ENCODE measurements at regions not wholly inside any gene's neighbourhood (a gene's known extent, or its start where the extent isn't known, plus 50 kb on each side); places are given as distances from the start of the nearest gene placed in this dataset.

DNA sequence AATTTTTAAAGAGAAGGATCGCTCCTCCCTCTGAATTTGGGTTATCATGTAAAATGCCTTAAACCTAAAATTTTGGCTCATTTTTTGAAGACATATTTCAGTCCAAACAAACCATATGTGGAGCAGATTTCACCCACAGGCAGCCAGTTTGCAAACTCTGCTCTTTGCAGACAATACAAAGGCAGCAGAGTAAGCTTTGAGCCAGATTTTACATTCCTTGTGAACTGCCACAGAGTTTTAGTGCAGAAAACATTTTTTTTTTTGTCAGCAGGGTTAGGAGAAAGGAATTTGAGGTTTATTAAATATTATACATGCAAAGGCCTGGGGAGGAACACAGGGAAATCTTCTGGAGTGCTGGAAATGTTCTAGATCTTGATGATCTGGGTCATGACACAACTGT is 171.9 kb upstream of the FN1 start (continued):
- TF ChIP-seq MYBL2 (IDR thresholded peaks at IDR 0.05; ENCODE audit: low read depth) (no peak), MYBL2 (CRISPR knock-in tag; IDR thresholded peaks at IDR 0.05; ENCODE audit: borderline replicate concordance) (no peak)

DNA sequence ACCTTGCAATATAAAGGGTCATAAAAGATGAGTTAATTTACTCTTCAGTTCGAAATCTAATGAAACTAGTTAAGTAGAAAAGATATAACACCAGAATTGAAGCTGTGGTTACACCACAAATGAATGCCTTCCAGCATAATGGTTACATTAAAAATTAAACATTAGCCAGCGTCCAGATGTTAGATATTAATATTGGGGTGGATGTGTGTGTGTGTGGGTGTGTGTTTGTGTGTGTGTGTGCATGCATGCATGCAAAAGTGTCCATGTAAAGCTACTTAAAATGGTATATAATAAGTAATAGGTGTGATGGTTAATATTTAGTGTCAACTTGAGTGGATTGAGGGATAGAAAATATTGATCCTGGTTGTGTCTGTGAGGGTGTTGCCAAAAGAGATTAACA is 170.4 kb upstream of the FN1 start:
- no peak overlapping the region for H3K4me3 ChIP-seq
- no peak overlapping the region for H3K4me2 ChIP-seq (ENCODE audit: insufficient read depth, low read length)
- BruUV-seq (replicated peaks), result no TSS peak
- no peaks in the 10 kb centered on the region for H3K36me3 ChIP-seq (ENCODE audit: control insufficient read depth, insufficient read depth, low read length)
- no peaks in the 10 kb centered on the region for H3K79me2 ChIP-seq (ENCODE audit: control insufficient read depth, insufficient read depth, low read length)
- H3K9ac ChIP-seq (ENCODE audit: insufficient read depth in 1 of 2, low read depth in 2 of 2, low read length in 2 of 2), result no peak overlapping the region
- FAIRE-seq (peak; percentile 15), ATAC-seq (no peak), DNase-seq (ENCODE audit: extremely low read depth in 1 of 4, low spot score in 3 of 4) (no peak)
- CTCF ChIA-PET (ENCODE audit: low intra/inter-chr PET ratio), result no interaction called here
- H3K9me1 ChIP-seq (ENCODE audit: control insufficient read depth, insufficient read depth, low read length), result no peaks in the 10 kb centered on the region
- no peak overlapping the region for H2AFZ ChIP-seq (ENCODE audit: low read depth, low read length)
- in situ Hi-C loops (cut with MboI) (no loop called here), intact Hi-C loops (cut with micrococcal nuclease) (no loop called here)
- peaks cover 0 to 4% of the 10 kb centered on the region in 2 experiments; a peak in 1 of 5 replicates for H3K4me1 ChIP-seq (replicated peaks in 1 of 2; ENCODE audit: control insufficient read depth in 2 of 2, insufficient read depth in 2 of 2, low read length in 2 of 2)
- H3K9me3 ChIP-seq (replicated peaks; ENCODE audit: control insufficient read depth, insufficient read depth, low read depth, low read length), result no peaks in the 10 kb centered on the region
- H3K27ac ChIP-seq (ENCODE audit: extremely low read depth, low read depth, low read length), result no peak overlapping the region
- POLR2A ChIA-PET, result no interaction called here
- no peaks in the 10 kb centered on the region for H3K27me3 ChIP-seq (ENCODE audit: control insufficient read depth in 2 of 2, insufficient read depth in 2 of 2, low read length in 2 of 2)
- H4K20me1 ChIP-seq (replicated peaks; ENCODE audit: control insufficient read depth, insufficient read depth, low read length), result no peaks in the 10 kb centered on the region
- WGBS (ENCODE audit: insufficient coverage, low coverage, missing lambda C conversion rate), result 57% methylated on average over 2 of the region's 2 CpGs
- TF ChIP-seq MLX (CRISPR knock-in tag; conservative IDR thresholded peaks at IDR 0.05) (no peak), BHLHE40 (IDR thresholded peaks at IDR 0.05; ENCODE audit: low read length) (no peak), ELF4 (CRISPR knock-in tag; IDR thresholded peaks at IDR 0.05) (no peak), TFE3 (CRISPR knock-in tag; IDR thresholded peaks at IDR 0.05) (no peak), SIRT6 (IDR thresholded peaks at IDR 0.05; ENCODE audit: low read depth, low read length) (no peak)
- TF ChIP-seq, protein P1, sequence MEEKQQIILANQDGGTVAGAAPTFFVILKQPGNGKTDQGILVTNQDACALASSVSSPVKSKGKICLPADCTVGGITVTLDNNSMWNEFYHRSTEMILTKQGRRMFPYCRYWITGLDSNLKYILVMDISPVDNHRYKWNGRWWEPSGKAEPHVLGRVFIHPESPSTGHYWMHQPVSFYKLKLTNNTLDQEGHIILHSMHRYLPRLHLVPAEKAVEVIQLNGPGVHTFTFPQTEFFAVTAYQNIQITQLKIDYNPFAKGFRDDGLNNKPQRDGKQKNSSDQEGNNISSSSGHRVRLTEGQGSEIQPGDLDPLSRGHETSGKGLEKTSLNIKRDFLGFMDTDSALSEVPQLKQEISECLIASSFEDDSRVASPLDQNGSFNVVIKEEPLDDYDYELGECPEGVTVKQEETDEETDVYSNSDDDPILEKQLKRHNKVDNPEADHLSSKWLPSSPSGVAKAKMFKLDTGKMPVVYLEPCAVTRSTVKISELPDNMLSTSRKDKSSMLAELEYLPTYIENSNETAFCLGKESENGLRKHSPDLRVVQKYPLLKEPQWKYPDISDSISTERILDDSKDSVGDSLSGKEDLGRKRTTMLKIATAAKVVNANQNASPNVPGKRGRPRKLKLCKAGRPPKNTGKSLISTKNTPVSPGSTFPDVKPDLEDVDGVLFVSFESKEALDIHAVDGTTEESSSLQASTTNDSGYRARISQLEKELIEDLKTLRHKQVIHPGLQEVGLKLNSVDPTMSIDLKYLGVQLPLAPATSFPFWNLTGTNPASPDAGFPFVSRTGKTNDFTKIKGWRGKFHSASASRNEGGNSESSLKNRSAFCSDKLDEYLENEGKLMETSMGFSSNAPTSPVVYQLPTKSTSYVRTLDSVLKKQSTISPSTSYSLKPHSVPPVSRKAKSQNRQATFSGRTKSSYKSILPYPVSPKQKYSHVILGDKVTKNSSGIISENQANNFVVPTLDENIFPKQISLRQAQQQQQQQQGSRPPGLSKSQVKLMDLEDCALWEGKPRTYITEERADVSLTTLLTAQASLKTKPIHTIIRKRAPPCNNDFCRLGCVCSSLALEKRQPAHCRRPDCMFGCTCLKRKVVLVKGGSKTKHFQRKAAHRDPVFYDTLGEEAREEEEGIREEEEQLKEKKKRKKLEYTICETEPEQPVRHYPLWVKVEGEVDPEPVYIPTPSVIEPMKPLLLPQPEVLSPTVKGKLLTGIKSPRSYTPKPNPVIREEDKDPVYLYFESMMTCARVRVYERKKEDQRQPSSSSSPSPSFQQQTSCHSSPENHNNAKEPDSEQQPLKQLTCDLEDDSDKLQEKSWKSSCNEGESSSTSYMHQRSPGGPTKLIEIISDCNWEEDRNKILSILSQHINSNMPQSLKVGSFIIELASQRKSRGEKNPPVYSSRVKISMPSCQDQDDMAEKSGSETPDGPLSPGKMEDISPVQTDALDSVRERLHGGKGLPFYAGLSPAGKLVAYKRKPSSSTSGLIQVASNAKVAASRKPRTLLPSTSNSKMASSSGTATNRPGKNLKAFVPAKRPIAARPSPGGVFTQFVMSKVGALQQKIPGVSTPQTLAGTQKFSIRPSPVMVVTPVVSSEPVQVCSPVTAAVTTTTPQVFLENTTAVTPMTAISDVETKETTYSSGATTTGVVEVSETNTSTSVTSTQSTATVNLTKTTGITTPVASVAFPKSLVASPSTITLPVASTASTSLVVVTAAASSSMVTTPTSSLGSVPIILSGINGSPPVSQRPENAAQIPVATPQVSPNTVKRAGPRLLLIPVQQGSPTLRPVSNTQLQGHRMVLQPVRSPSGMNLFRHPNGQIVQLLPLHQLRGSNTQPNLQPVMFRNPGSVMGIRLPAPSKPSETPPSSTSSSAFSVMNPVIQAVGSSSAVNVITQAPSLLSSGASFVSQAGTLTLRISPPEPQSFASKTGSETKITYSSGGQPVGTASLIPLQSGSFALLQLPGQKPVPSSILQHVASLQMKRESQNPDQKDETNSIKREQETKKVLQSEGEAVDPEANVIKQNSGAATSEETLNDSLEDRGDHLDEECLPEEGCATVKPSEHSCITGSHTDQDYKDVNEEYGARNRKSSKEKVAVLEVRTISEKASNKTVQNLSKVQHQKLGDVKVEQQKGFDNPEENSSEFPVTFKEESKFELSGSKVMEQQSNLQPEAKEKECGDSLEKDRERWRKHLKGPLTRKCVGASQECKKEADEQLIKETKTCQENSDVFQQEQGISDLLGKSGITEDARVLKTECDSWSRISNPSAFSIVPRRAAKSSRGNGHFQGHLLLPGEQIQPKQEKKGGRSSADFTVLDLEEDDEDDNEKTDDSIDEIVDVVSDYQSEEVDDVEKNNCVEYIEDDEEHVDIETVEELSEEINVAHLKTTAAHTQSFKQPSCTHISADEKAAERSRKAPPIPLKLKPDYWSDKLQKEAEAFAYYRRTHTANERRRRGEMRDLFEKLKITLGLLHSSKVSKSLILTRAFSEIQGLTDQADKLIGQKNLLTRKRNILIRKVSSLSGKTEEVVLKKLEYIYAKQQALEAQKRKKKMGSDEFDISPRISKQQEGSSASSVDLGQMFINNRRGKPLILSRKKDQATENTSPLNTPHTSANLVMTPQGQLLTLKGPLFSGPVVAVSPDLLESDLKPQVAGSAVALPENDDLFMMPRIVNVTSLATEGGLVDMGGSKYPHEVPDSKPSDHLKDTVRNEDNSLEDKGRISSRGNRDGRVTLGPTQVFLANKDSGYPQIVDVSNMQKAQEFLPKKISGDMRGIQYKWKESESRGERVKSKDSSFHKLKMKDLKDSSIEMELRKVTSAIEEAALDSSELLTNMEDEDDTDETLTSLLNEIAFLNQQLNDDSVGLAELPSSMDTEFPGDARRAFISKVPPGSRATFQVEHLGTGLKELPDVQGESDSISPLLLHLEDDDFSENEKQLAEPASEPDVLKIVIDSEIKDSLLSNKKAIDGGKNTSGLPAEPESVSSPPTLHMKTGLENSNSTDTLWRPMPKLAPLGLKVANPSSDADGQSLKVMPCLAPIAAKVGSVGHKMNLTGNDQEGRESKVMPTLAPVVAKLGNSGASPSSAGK (IDR thresholded peaks at IDR 0.05), result no peak
